ENCODE measurements at regions not wholly inside any gene's neighbourhood (a gene's known extent, or its start where the extent isn't known, plus 50 kb on each side); places are given as distances from the start of the nearest gene placed in this dataset.

DNA sequence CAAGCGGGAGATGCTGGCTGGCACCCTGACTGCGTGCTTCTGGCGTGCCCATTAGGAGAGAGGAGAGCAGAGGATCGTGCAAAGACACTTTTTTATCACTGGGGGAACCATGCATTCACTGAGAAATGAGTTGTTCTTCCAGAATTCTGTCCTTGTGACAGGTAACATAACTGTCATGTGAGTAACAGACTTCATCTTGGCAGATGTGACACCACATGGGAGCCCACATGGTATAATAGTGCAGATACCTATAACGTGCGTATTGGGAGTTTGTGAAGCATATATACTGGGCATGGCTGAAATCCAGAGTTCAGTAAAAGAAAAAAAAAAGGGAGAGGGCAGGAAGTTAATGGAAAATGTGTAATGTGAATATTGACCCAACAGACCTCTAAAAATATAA lies 159.6 kb upstream of the BACE2 start:
- H3K79me1 ChIP-seq (ENCODE audit: low read depth, low read length): no peaks in the 10 kb centered on the region
- no peak overlapping the region for H3K4ac ChIP-seq (ENCODE audit: low read length)
- no peak overlapping the region for H2BK120ac ChIP-seq (ENCODE audit: low read depth, low read length)
- H3K14ac ChIP-seq (ENCODE audit: low read length): no peak overlapping the region
- H3K27ac ChIP-seq (replicated peaks; ENCODE audit: low read length): no peak overlapping the region
- no peak overlapping the region for H2BK12ac ChIP-seq (ENCODE audit: low read length)
- H3K4me3 ChIP-seq (ENCODE audit: low read length in 2 of 2): no peak overlapping the region
- no peak for DNase-seq (ENCODE audit: low spot score)
- H4K8ac ChIP-seq (ENCODE audit: low read depth, low read length): no peak overlapping the region
- no peak overlapping the region for H3K18ac ChIP-seq (ENCODE audit: low read length)
- H2BK15ac ChIP-seq (ENCODE audit: low read length): no peak overlapping the region
- no peaks in the 10 kb centered on the region for H3K4me1 ChIP-seq (ENCODE audit: control insufficient read depth in 2 of 2, insufficient read depth in 1 of 2, low read depth in 1 of 2, low read length in 2 of 2)
- H3K4me2 ChIP-seq (ENCODE audit: insufficient read depth, low read length, poor library complexity, severe bottlenecking): no peak overlapping the region
- H3K23ac ChIP-seq (ENCODE audit: low read depth, low read length, poor library complexity): no peak overlapping the region
- WGBS, 2 donors (ENCODE audit: extremely low coverage in 2 of 2, insufficient read length in 2 of 2, insufficient replicate concordance in 1 of 2): no CpG with 5 or more reads among the region's 6 CpGs
- H3K36me3 ChIP-seq (replicated peaks in 1 of 2; ENCODE audit: control insufficient read depth in 2 of 2, insufficient read depth in 2 of 2, low read length in 2 of 2): no peaks in the 10 kb centered on the region
- H2AFZ ChIP-seq (ENCODE audit: low read length): no peak overlapping the region
- H3K9me3 ChIP-seq (replicated peaks in 1 of 2; ENCODE audit: control insufficient read depth in 2 of 2, insufficient read depth in 1 of 2, low read depth in 1 of 2, low read length in 2 of 2): peaks cover 0 to 2% of the 10 kb centered on the region in 2 donors
- no peak overlapping the region for H2AK5ac ChIP-seq (ENCODE audit: low read depth, low read length)
- H3K27me3 ChIP-seq (ENCODE audit: control insufficient read depth in 3 of 3, insufficient read depth in 3 of 3, low read depth in 1 of 3, low read length in 3 of 3): no peaks in the 10 kb centered on the region
- no peak overlapping the region for H4K91ac ChIP-seq (ENCODE audit: low read depth, low read length, poor library complexity)
- no peak overlapping the region for H2BK5ac ChIP-seq (ENCODE audit: low read length)
- H3K9ac ChIP-seq (ENCODE audit: low read depth, low read length, poor library complexity): no peak overlapping the region

DNA sequence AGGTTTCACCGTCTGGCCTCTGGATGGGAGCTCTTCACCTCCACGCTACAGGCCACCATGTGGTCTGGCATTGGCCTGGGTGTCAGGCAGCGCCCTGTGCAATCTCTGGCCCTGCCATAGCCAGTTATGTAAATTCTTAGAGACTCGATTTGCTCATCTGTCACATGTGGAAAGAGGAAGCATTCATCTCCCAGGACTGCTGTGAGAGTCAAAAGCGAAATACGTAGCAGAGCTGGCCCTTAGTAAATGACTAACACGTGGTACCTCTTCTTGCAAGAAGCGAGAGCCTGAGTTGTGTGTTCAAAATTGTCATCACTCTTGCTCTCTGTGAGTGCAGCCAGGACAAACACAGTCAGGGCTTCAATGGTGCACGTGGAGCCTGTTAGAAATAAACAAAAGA lies 159.0 kb upstream of the BACE2 start:
- Histone ChIP-seq H3K4me2 (ENCODE audit: insufficient read depth, low read length, poor library complexity, severe bottlenecking) (no peak overlapping the region), H4K91ac (ENCODE audit: low read depth, low read length, poor library complexity) (no peak overlapping the region), H3K23ac (ENCODE audit: low read depth, low read length, poor library complexity) (no peak overlapping the region), H3K36me3 (replicated peaks in 1 of 2; ENCODE audit: control insufficient read depth in 2 of 2, insufficient read depth in 2 of 2, low read length in 2 of 2) (no peaks in the 10 kb centered on the region), H2AFZ (ENCODE audit: low read length) (no peak overlapping the region), H3K9me3 (replicated peaks in 1 of 2; ENCODE audit: control insufficient read depth in 2 of 2, insufficient read depth in 1 of 2, low read depth in 1 of 2, low read length in 2 of 2) (peaks cover 0 to 2% of the 10 kb centered on the region in 2 donors), H3K18ac (ENCODE audit: low read length) (no peak overlapping the region), H3K9ac (ENCODE audit: low read depth, low read length, poor library complexity) (no peak overlapping the region), H2AK5ac (ENCODE audit: low read depth, low read length) (no peak overlapping the region), H2BK15ac (ENCODE audit: low read length) (no peak overlapping the region), H3K27me3 (ENCODE audit: control insufficient read depth in 3 of 3, insufficient read depth in 3 of 3, low read depth in 1 of 3, low read length in 3 of 3) (no peaks in the 10 kb centered on the region), H3K4me1 (ENCODE audit: control insufficient read depth in 2 of 2, insufficient read depth in 1 of 2, low read depth in 1 of 2, low read length in 2 of 2) (no peaks in the 10 kb centered on the region), H4K8ac (ENCODE audit: low read depth, low read length) (no peak overlapping the region), H2BK120ac (ENCODE audit: low read depth, low read length) (no peak overlapping the region), H3K4ac (ENCODE audit: low read length) (no peak overlapping the region), H3K79me1 (ENCODE audit: low read depth, low read length) (no peaks in the 10 kb centered on the region), H3K27ac (replicated peaks; ENCODE audit: low read length) (no peak overlapping the region), H3K4me3 (ENCODE audit: low read length in 2 of 2) (no peak overlapping the region), H2BK5ac (ENCODE audit: low read length) (no peak overlapping the region), H3K14ac (ENCODE audit: low read length) (no peak overlapping the region), H2BK12ac (ENCODE audit: low read length) (no peak overlapping the region)
- no peak for DNase-seq (ENCODE audit: low spot score)
- WGBS, 2 donors (ENCODE audit: extremely low coverage in 2 of 2, insufficient read length in 2 of 2, insufficient replicate concordance in 1 of 2): no CpG with 5 or more reads among the region's 9 CpGs

DNA sequence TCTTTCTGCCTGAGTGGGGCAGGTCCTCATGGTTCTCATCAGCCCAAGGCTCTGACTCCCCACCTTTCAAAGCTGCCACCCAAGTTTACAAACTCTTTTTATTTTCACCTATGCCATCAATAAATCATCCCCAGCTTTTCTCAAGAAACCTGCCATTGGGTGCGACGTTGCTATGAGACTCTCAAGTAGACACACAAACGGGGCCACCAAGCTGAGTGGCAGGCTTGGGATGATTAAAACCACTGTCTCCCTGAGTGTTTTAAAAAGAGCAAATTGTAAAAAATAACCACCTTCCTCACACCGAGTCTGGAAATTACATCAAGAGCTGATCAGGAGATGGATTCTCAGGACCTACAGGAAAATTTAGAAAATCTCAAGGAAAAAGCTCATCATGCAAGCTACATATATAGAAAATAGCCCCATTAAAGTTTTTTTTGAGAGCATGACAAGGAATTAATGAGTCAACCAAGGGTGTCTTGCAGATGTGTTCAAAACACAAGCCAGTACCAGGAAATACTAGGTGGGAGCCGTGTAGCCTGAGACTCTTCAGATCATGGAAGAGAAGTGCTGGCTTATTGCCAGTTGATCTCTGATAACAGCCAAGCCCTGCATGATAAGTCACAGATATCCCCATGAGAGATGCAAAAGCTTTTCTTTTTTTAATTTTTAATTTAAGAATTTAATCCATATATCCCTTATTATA lies 158.4 kb upstream of the BACE2 start:
- no peak for DNase-seq (ENCODE audit: low spot score)
- Histone ChIP-seq H2BK5ac (ENCODE audit: low read length) (no peak overlapping the region), H3K4me3 (ENCODE audit: low read length in 2 of 2) (no peak overlapping the region), H3K4me2 (ENCODE audit: insufficient read depth, low read length, poor library complexity, severe bottlenecking) (no peak overlapping the region), H3K23ac (ENCODE audit: low read depth, low read length, poor library complexity) (no peak overlapping the region), H3K14ac (ENCODE audit: low read length) (no peak overlapping the region), H2AK5ac (ENCODE audit: low read depth, low read length) (no peak overlapping the region), H3K18ac (ENCODE audit: low read length) (no peak overlapping the region), H3K27me3 (ENCODE audit: control insufficient read depth in 3 of 3, insufficient read depth in 3 of 3, low read depth in 1 of 3, low read length in 3 of 3) (no peaks in the 10 kb centered on the region), H3K36me3 (replicated peaks in 1 of 2; ENCODE audit: control insufficient read depth in 2 of 2, insufficient read depth in 2 of 2, low read length in 2 of 2) (no peaks in the 10 kb centered on the region), H4K8ac (ENCODE audit: low read depth, low read length) (no peak overlapping the region), H3K4ac (ENCODE audit: low read length) (no peak overlapping the region), H2BK120ac (ENCODE audit: low read depth, low read length) (no peak overlapping the region), H2AFZ (ENCODE audit: low read length) (no peak overlapping the region), H3K27ac (replicated peaks; ENCODE audit: low read length) (no peak overlapping the region), H2BK15ac (ENCODE audit: low read length) (no peak overlapping the region), H3K9me3 (replicated peaks in 1 of 2; ENCODE audit: control insufficient read depth in 2 of 2, insufficient read depth in 1 of 2, low read depth in 1 of 2, low read length in 2 of 2) (peaks cover 0 to 2% of the 10 kb centered on the region in 2 donors), H3K79me1 (ENCODE audit: low read depth, low read length) (no peaks in the 10 kb centered on the region), H3K9ac (ENCODE audit: low read depth, low read length, poor library complexity) (no peak overlapping the region), H3K4me1 (ENCODE audit: control insufficient read depth in 2 of 2, insufficient read depth in 1 of 2, low read depth in 1 of 2, low read length in 2 of 2) (no peaks in the 10 kb centered on the region), H2BK12ac (ENCODE audit: low read length) (no peak overlapping the region), H4K91ac (ENCODE audit: low read depth, low read length, poor library complexity) (no peak overlapping the region)
- no CpG with 5 or more reads among the region's 5 CpGs for WGBS, 2 donors (ENCODE audit: extremely low coverage in 2 of 2, insufficient read length in 2 of 2, insufficient replicate concordance in 1 of 2)

DNA sequence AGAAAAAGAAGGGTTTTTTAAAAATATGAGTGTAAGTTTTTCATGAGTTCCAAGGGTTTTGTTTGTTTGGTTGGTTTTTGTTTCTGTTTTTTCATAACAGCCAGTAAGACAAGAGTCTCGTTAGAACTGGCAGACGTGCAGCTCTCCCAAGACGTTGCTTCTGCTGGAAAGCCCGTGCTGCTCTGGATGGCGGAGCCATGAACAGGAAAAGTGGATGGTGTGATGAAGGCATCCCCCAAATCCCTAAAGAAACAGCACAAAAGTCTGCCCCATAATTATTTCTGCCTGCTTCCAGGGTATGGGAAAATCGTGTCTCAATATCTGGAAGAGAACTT lies 157.9 kb upstream of the BACE2 start:
- peaks cover 0 to 2% of the 10 kb centered on the region in 2 donors for H3K9me3 ChIP-seq (replicated peaks in 1 of 2; ENCODE audit: control insufficient read depth in 2 of 2, insufficient read depth in 1 of 2, low read depth in 1 of 2, low read length in 2 of 2)
- no peak overlapping the region for H3K14ac ChIP-seq (ENCODE audit: low read length)
- no peak overlapping the region for H3K9ac ChIP-seq (ENCODE audit: low read depth, low read length, poor library complexity)
- no peak overlapping the region for H3K18ac ChIP-seq (ENCODE audit: low read length)
- no peak overlapping the region for H2BK12ac ChIP-seq (ENCODE audit: low read length)
- no peak overlapping the region for H2AK5ac ChIP-seq (ENCODE audit: low read depth, low read length)
- H3K4me1 ChIP-seq (ENCODE audit: control insufficient read depth in 2 of 2, insufficient read depth in 1 of 2, low read depth in 1 of 2, low read length in 2 of 2): no peaks in the 10 kb centered on the region
- no peak overlapping the region for H2BK120ac ChIP-seq (ENCODE audit: low read depth, low read length)
- no peaks in the 10 kb centered on the region for H3K27me3 ChIP-seq (ENCODE audit: control insufficient read depth in 3 of 3, insufficient read depth in 3 of 3, low read depth in 1 of 3, low read length in 3 of 3)
- H3K27ac ChIP-seq (replicated peaks; ENCODE audit: low read length): no peak overlapping the region
- no CpG with 5 or more reads among the region's 6 CpGs for WGBS, 2 donors (ENCODE audit: extremely low coverage in 2 of 2, insufficient read length in 2 of 2, insufficient replicate concordance in 1 of 2)
- no peaks in the 10 kb centered on the region for H3K36me3 ChIP-seq (replicated peaks in 1 of 2; ENCODE audit: control insufficient read depth in 2 of 2, insufficient read depth in 2 of 2, low read length in 2 of 2)
- H3K23ac ChIP-seq (ENCODE audit: low read depth, low read length, poor library complexity): no peak overlapping the region
- DNase-seq (ENCODE audit: low spot score): no peak
- H2AFZ ChIP-seq (ENCODE audit: low read length): no peak overlapping the region
- H3K4me2 ChIP-seq (ENCODE audit: insufficient read depth, low read length, poor library complexity, severe bottlenecking): no peak overlapping the region
- H4K91ac ChIP-seq (ENCODE audit: low read depth, low read length, poor library complexity): no peak overlapping the region
- H3K79me1 ChIP-seq (ENCODE audit: low read depth, low read length): no peaks in the 10 kb centered on the region
- H4K8ac ChIP-seq (ENCODE audit: low read depth, low read length): no peak overlapping the region
- H2BK5ac ChIP-seq (ENCODE audit: low read length): no peak overlapping the region
- H3K4me3 ChIP-seq (ENCODE audit: low read length in 2 of 2): no peak overlapping the region
- no peak overlapping the region for H3K4ac ChIP-seq (ENCODE audit: low read length)
- no peak overlapping the region for H2BK15ac ChIP-seq (ENCODE audit: low read length)
